ENCODE measurements at regions not wholly inside any gene's neighbourhood (a gene's known extent, or its start where the extent isn't known, plus 50 kb on each side); places are given as distances from the start of the nearest gene placed in this dataset.

- H3K36me3 Mint-ChIP-seq (ENCODE audit: insufficient read depth, unreplicated experiment), result no peaks in the 10 kb centered on the region
- DNase-seq (ENCODE audit: unreplicated experiment), result no peak
- intact Hi-C loops (cut with micrococcal nuclease), result no loop called here
- no peak overlapping the region for H3K27ac Mint-ChIP-seq (ENCODE audit: low read depth, unreplicated experiment)
- ChIA-PET CTCF (no interaction called here), POLR2A (no interaction called here)
- no TSS peak for BruUV-seq (replicated peaks)
- H3K4me1 Mint-ChIP-seq (ENCODE audit: insufficient read depth, unreplicated experiment), result peaks cover 20% of the 10 kb centered on the region
- H3K4me3 Mint-ChIP-seq (ENCODE audit: unreplicated experiment), result no peak overlapping the region
- peaks cover 24% of the 10 kb centered on the region for H3K27me3 Mint-ChIP-seq (ENCODE audit: insufficient read depth, unreplicated experiment)
- no peak for TF ChIP-seq CTCF (IDR thresholded peaks at IDR 0.05; ENCODE audit: unreplicated experiment)
- no peaks in the 10 kb centered on the region for H3K9me3 Mint-ChIP-seq (ENCODE audit: unreplicated experiment)
Observed at GRCh38 chr11:92828556-92828955, 140.9 kb upstream of the MTNR1B start.

GRCh38 chr11:92829121-92829520 lies 140.3 kb upstream of the MTNR1B start:
- BruUV-seq (replicated peaks), result no TSS peak
- Mint-ChIP-seq H3K36me3 (ENCODE audit: insufficient read depth, unreplicated experiment) (no peaks in the 10 kb centered on the region), H3K27me3 (ENCODE audit: insufficient read depth, unreplicated experiment) (peaks cover 24% of the 10 kb centered on the region), H3K27ac (ENCODE audit: low read depth, unreplicated experiment) (no peak overlapping the region), H3K4me3 (ENCODE audit: unreplicated experiment) (no peak overlapping the region), H3K4me1 (ENCODE audit: insufficient read depth, unreplicated experiment) (peaks cover 22% of the 10 kb centered on the region), H3K9me3 (ENCODE audit: unreplicated experiment) (no peaks in the 10 kb centered on the region)
- POLR2A ChIA-PET, result interaction anchor here (0.9 kb wide), 1 partner anchor 8 kb away, joined by 4 read pairs; no protein-coding TSS in a partner anchor
- intact Hi-C loops (cut with micrococcal nuclease), result no loop called here
- CTCF ChIA-PET, result no interaction called here
- TF ChIP-seq CTCF (IDR thresholded peaks at IDR 0.05; ENCODE audit: unreplicated experiment), result no peak
- no peak for DNase-seq (ENCODE audit: unreplicated experiment)

- no TSS peak for BruUV-seq (replicated peaks)
- H3K9me3 Mint-ChIP-seq (ENCODE audit: unreplicated experiment), result no peaks in the 10 kb centered on the region
Observed at GRCh38 chr11:92829671-92830070, 139.8 kb upstream of the MTNR1B start.

GRCh38 chr11:92830377-92831155 lies 138.9 kb upstream of the MTNR1B start:
- POLR2A ChIA-PET, result interaction anchor here (0.6 kb wide), 1 partner anchor 8 kb away, joined by 3 read pairs; no protein-coding TSS in a partner anchor
- peaks cover 24% of the 10 kb centered on the region for H3K27me3 Mint-ChIP-seq (ENCODE audit: insufficient read depth, unreplicated experiment)

More at GRCh38 chr11:92829671-92830070, 139.8 kb upstream of the MTNR1B start:
- peaks cover 27% of the 10 kb centered on the region for H3K4me1 Mint-ChIP-seq (ENCODE audit: insufficient read depth, unreplicated experiment)
- CTCF ChIA-PET, result no interaction called here
- no peak for TF ChIP-seq CTCF (IDR thresholded peaks at IDR 0.05; ENCODE audit: unreplicated experiment)
- no peaks in the 10 kb centered on the region for H3K36me3 Mint-ChIP-seq (ENCODE audit: insufficient read depth, unreplicated experiment)
- H3K27ac Mint-ChIP-seq (ENCODE audit: low read depth, unreplicated experiment), result no peak overlapping the region
- DNase-seq (ENCODE audit: unreplicated experiment), result no peak
- intact Hi-C loops (cut with micrococcal nuclease), result no loop called here
- POLR2A ChIA-PET, result interaction anchor here (0.6 to 0.9 kb wide), 2 partner anchors 8 to 9 kb away, joined by 3 to 4 read pairs; no protein-coding TSS in a partner anchor
- peaks cover 24% of the 10 kb centered on the region for H3K27me3 Mint-ChIP-seq (ENCODE audit: insufficient read depth, unreplicated experiment)
- H3K4me3 Mint-ChIP-seq (ENCODE audit: unreplicated experiment), result no peak overlapping the region

More at GRCh38 chr11:92830377-92831155, 138.9 kb upstream of the MTNR1B start:
- no peak for TF ChIP-seq CTCF (IDR thresholded peaks at IDR 0.05; ENCODE audit: unreplicated experiment)
- intact Hi-C loops (cut with micrococcal nuclease), result no loop called here
- DNase-seq (ENCODE audit: unreplicated experiment), result no peak
- BruUV-seq (replicated peaks), result no TSS peak
- H3K27ac Mint-ChIP-seq (ENCODE audit: low read depth, unreplicated experiment), result no peak overlapping the region
- no peaks in the 10 kb centered on the region for H3K36me3 Mint-ChIP-seq (ENCODE audit: insufficient read depth, unreplicated experiment)
- no peaks in the 10 kb centered on the region for H3K9me3 Mint-ChIP-seq (ENCODE audit: unreplicated experiment)
- H3K4me3 Mint-ChIP-seq (ENCODE audit: unreplicated experiment), result no peak overlapping the region
- CTCF ChIA-PET, result no interaction called here
- H3K4me1 Mint-ChIP-seq (ENCODE audit: insufficient read depth, unreplicated experiment), result peaks cover 22% of the 10 kb centered on the region
